Ammon's horn (tissue), 1 donor: ENCODE measurements at regions not wholly inside any gene's neighbourhood (a gene's known extent, or its start where the extent isn't known, plus 50 kb on each side); places are given as distances from the start of the nearest gene placed in this dataset.
"Not testable (repeated sequence)": the region's sequence is repeated elsewhere in the genome, so short reads cannot be mapped to it uniquely, and the experiment has no call there.

ENCODE experiments used
- DNase-seq: peaks from one replicate; pipeline ENCODE4 v3.0.0-alpha.2; 2016; ENCODE audit warnings: low spot score

GRCh38 chr7:49481075-49481474, 292.4 kb upstream of the VWC2 start:
- DNase-seq = no peak

- DNase-seq = no peak
These were observed 290.3 kb upstream of the VWC2 start for GRCh38 chr7:49483142-49483541.

GRCh38 chr7:49486974-49487829, 286.2 kb upstream of the VWC2 start:
- no peak for DNase-seq

GRCh38 chr7:49487830-49488140, 285.7 kb upstream of the VWC2 start:
- no peak for DNase-seq

GRCh38 chr7:49488573-49488972, 284.9 kb upstream of the VWC2 start:
- no peak for DNase-seq

- DNase-seq = no peak
These were observed 276.0 kb upstream of the VWC2 start for GRCh38 chr7:49497471-49497870.

- DNase-seq = no peak
These were observed 272.7 kb upstream of the VWC2 start for GRCh38 chr7:49500741-49501140.

- not testable (repeated sequence) for DNase-seq
These were observed 266.2 kb upstream of the VWC2 start for GRCh38 chr7:49507206-49507605.

GRCh38 chr7:49513911-49514310, 259.5 kb upstream of the VWC2 start:
- DNase-seq = no peak

GRCh38 chr7:49520951-49521350, 252.5 kb upstream of the VWC2 start:
- peak; percentile 34 for DNase-seq

GRCh38 chr7:49522111-49522510, 251.3 kb upstream of the VWC2 start:
- DNase-seq = no peak

- no peak for DNase-seq
These were observed 249.6 kb upstream of the VWC2 start for GRCh38 chr7:49523870-49524269.

- no peak for DNase-seq
These were observed 246.3 kb upstream of the VWC2 start for GRCh38 chr7:49527182-49527581.

GRCh38 chr7:49530481-49530880, 243.0 kb upstream of the VWC2 start:
- no peak for DNase-seq

GRCh38 chr7:49563693-49564378, 209.6 kb upstream of the VWC2 start:
- DNase-seq = no peak

GRCh38 chr7:49564379-49564714, 209.1 kb upstream of the VWC2 start:
- DNase-seq = no peak

- DNase-seq = no peak
These were observed 195.9 kb upstream of the VWC2 start for GRCh38 chr7:49577576-49577975.

GRCh38 chr7:49579408-49579807, 194.0 kb upstream of the VWC2 start:
- DNase-seq = no peak

GRCh38 chr7:49580000-49580399, 193.4 kb upstream of the VWC2 start:
- DNase-seq = no peak

GRCh38 chr7:49580761-49581160, 192.7 kb upstream of the VWC2 start:
- no peak for DNase-seq

- DNase-seq = no peak
These were observed 190.0 kb upstream of the VWC2 start for GRCh38 chr7:49583440-49583839.

GRCh38 chr7:49596701-49597491, 176.5 kb upstream of the VWC2 start:
- DNase-seq = no peak

GRCh38 chr7:49597805-49598204, 175.6 kb upstream of the VWC2 start:
- DNase-seq = peak; percentile 30
